HG03439 (cell line): ENCODE measurements at regions not wholly inside any gene's neighbourhood (a gene's known extent, or its start where the extent isn't known, plus 50 kb on each side); places are given as distances from the start of the nearest gene placed in this dataset.

Experiments used
- ATAC-seq: cut with Tn5 transposase; IDR thresholded peaks from one replicate; pipeline ENCODE4 v1.9.1; 2021; ENCODE audit warnings: mild to moderate bottlenecking, moderate library complexity; ENCODE audit not compliant: unreplicated experiment

GRCh38 chr9:96044401-96044800, 168.9 kb downstream of the ERCC6L2 start:
- no peak for ATAC-seq

- no peak for ATAC-seq
Measured at GRCh38 chr9:96040591-96041461, 165.3 kb downstream of the ERCC6L2 start.

GRCh38 chr9:96038914-96039313, 163.4 kb downstream of the ERCC6L2 start:
- ATAC-seq = no peak

- ATAC-seq = no peak
Measured at GRCh38 chr9:96038271-96038670, 162.8 kb downstream of the ERCC6L2 start.

- no peak for ATAC-seq
Measured at GRCh38 chr9:96034553-96035122, 159.1 kb downstream of the ERCC6L2 start.

- no peak for ATAC-seq
Measured at GRCh38 chr9:96033896-96034295, 158.4 kb downstream of the ERCC6L2 start.

GRCh38 chr9:96031916-96032534, 156.5 kb downstream of the ERCC6L2 start:
- no peak for ATAC-seq

- ATAC-seq = no peak
Measured at GRCh38 chr9:96031366-96031824, 155.9 kb downstream of the ERCC6L2 start.

- no peak for ATAC-seq
Measured at GRCh38 chr9:96029722-96030530, 154.4 kb downstream of the ERCC6L2 start.

- no peak for ATAC-seq
Measured at GRCh38 chr9:96027251-96028131, 152.0 kb downstream of the ERCC6L2 start.

- ATAC-seq = no peak
Measured at GRCh38 chr9:96026655-96027213, 151.2 kb downstream of the ERCC6L2 start.

- ATAC-seq = no peak
Measured at GRCh38 chr9:96025995-96026602, 150.6 kb downstream of the ERCC6L2 start.

- no peak for ATAC-seq
Measured at GRCh38 chr9:96023486-96023885, 148.0 kb downstream of the ERCC6L2 start.

- ATAC-seq = no peak
Measured at GRCh38 chr9:96022445-96023051, 147.1 kb downstream of the ERCC6L2 start.

GRCh38 chr9:96021551-96022444, 146.3 kb downstream of the ERCC6L2 start:
- ATAC-seq = no peak

- no peak for ATAC-seq
Measured at GRCh38 chr9:96020792-96021550, 145.5 kb downstream of the ERCC6L2 start.

GRCh38 chr9:96020300-96020791, 144.9 kb downstream of the ERCC6L2 start:
- no peak for ATAC-seq
